ENCODE measurements at regions not wholly inside any gene's neighbourhood (a gene's known extent, or its start where the extent isn't known, plus 50 kb on each side); places are given as distances from the start of the nearest gene placed in this dataset.
"Not testable (repeated sequence)": the region's sequence is repeated elsewhere in the genome, so short reads cannot be mapped to it uniquely, and the experiment has no call there.

DNA sequence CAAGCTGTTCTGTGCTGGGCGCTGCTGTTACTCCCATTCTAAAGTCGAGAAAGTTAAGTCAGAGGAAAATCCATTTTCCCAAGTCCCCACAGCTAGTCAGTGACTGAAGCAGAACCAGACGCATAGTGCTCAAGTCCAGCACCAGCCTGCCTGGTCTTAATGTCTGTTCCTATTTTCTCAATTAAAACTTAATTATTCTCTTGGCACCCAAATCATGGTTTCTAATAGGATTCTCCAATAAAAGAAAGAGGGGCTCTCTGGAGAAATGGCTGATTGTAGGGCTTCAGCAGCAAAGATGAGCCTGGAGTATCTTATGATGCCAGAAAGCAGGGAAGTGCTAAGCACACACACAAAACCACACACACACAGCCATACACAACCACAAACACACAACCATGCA is 531.0 kb upstream of the SALL3 start:
- DNase-seq (ENCODE audit: low read depth): no peak

DNA sequence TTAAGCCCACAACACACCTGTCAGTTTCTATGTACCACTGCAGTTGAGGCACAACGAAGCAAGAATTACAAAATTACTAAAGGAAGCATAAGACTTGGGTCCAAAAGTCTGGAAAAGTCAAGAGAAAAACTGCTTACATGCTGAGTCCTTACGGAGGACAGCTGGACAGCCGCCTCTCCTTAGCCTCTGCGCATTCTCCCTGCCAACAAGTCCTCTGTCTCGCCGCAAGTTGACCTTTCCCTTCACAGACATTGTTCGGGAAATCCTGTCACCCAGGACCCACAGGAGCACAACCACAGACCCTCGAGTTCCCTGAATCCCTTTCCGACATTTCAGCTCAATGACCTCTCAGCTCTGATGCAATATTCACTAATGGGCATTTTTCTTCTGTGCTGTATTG is 525.4 kb upstream of the SALL3 start:
- no peak for DNase-seq (ENCODE audit: low read depth)

DNA sequence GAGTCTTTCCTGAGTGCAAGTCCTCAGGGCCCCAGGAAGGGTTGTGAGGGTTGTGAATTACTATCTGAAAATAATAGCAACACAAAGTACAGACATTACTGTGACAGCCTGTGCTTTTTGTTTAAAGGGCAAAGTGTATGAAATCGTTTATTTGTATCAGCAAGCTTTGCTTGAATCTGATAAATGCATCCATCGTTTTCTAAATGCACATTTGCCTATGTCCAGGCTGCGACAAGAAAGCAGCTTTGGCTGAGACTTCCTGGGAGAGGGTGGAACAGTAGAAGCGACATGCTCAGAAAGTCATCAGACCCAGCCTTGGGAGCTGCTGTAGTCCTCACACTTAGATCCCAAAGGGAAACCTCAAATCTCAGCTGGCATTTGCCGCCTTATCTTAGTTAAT is 524.2 kb upstream of the SALL3 start:
- DNase-seq (ENCODE audit: low read depth): no peak

DNA sequence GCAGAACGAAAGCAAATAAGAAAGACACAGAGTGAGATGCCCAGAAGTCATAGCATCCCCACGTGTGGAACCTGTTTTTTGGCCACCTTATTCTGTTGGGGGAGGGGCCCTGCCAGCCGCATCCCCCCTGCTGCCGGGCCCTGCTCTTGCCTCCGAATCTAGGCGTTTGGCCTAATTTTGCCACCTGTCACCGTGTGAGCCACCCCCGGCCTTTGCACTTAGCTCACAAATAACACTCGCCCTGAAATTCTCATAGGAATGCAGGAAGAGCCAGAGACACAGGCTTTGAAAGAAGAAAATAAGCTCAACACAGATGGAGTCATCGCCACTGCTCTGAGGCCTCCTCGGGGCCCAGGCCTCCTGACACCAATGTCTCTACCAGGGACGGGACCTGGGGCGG is 522.6 kb upstream of the SALL3 start:
- no peak for DNase-seq (ENCODE audit: low read depth)

DNA sequence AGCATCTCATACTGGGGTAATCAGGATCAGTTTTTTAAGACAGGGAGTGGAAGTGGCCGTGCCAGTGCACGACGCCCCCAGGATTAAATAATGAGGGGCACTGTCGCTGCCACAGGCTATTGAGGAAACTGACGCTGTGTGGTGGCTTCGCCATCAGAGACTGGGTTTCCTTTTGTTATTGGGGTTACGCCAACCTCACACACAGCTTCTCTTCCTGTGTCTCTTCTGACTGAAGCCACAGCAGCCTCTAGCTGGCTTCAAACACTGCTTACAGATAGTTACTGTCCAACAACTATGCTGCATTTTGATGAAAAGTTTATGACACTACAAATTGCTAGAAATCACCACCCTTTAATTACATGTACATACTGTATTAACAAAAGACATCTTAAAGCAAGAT is 521.9 kb upstream of the SALL3 start:
- DNase-seq (ENCODE audit: low read depth): no peak

DNA sequence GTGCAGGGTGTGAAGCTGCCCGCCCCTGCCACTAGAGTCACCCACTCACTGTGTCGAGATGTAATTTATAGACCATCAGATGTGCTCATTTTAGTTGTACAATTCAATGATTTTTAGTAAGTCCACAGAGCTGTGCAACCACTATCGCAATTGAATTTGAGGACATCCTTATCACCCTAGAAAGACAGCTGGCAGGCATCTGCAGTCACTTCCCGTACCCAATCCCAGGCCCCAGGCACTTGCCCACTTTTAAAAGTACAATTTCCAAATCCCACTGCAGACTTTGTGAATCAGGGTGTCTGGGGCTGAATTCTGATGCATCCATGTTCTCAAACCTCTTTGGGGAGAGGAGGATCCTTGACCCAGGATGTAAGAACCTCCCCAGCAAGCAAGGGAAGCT is 521.3 kb upstream of the SALL3 start:
- DNase-seq (ENCODE audit: low read depth): no peak

DNA sequence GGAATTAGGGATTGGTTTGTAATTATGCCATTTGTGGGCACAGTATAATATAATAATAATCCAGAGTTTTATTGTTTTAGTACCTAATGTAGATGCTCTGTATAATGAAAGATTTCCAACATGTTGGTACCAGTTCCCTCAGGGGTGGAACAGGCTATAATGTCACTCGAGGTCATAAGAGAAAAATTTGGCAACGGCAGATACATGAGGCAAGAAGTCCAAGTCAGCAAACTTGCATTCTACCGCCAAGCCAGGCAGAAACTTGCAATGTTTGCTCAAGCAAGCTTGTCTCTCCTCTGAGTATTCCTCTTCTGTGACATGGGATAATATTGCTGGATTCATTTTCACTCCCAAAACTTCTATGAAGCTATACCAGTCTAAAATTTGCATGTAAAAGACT is 520.0 kb upstream of the SALL3 start:
- no peak for DNase-seq (ENCODE audit: low read depth)

DNA sequence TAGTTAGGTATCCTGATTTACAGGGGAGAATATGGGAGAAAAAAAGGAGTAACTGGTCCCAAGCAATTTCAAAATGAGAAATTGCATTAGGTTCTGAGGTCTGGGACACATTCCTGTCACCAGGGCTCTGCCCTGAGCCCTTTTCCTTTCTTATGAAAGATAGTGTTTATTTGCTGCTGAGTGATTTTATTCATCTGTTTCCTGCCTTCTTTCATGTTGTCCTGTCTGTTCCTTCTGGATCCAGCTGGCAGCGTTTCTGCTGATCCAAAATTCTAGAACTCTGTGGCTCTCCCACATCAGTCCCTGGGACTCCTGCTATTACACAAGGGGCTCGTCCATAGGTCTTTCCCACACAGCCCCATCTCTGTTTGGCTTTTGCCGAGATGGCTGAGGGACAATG is 519.1 kb upstream of the SALL3 start:
- no peak for DNase-seq (ENCODE audit: low read depth)

DNA sequence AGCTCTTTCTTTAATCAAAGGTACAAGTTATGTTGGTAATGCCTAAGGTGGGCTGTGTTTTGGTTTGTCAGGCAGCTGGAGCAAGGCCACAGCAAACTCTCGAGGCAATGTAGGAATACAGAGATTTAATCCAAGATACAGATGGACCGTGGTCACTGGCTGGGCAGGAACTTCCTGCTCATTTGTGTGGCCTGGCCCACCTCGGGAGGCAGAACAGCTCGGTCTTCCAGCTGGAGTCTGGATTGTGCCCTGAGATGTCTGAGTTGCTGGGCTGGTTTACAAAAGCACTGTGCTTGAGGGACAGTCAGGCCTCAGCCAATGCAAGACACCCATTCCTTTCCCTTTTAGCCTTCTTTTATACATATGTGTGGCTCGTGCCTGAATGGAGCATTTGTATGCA is 506.1 kb upstream of the SALL3 start:
- no peak for DNase-seq (ENCODE audit: low read depth)

DNA sequence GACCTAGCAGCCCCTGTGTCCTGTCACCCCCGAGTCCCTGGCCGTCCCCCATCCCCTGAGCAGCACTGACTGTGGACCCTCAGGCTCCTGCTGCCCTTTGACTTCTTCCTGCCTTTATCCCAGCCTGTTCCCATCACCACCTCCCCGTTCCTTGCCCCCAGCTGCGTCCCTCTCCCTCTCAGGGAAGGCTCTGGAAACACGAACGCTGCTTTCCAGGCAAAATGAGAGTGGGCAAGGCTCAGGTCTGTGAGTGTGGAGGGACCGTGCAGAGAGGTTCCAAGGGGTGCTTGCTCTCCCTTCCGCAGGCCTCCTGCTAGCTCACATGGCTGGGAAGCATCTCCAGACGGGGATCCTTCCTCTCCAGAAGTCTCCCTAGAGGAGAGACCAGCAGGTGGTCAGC is 501.8 kb upstream of the SALL3 start:
- no peak for DNase-seq (ENCODE audit: low read depth)

DNA sequence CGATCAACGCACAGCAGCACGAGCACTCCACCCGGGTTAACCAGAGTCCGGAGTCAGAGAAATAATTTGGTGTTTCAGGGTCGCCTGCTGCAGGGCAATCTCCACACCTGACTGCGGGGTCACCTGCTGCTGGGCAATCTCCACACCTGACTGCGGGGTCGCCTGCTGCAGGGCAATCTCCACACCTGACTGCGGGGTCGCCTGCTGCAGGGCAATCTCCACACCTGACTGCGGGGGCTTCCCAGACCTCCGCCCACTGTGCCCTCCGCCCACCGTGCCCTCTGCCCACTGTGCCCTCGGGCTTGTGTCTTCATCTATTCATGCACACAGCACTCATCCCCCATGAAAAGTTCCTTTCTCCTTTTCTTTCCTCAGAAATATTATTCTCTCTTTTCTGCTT is 500.2 kb upstream of the SALL3 start:
- DNase-seq (ENCODE audit: low read depth): no peak

DNA sequence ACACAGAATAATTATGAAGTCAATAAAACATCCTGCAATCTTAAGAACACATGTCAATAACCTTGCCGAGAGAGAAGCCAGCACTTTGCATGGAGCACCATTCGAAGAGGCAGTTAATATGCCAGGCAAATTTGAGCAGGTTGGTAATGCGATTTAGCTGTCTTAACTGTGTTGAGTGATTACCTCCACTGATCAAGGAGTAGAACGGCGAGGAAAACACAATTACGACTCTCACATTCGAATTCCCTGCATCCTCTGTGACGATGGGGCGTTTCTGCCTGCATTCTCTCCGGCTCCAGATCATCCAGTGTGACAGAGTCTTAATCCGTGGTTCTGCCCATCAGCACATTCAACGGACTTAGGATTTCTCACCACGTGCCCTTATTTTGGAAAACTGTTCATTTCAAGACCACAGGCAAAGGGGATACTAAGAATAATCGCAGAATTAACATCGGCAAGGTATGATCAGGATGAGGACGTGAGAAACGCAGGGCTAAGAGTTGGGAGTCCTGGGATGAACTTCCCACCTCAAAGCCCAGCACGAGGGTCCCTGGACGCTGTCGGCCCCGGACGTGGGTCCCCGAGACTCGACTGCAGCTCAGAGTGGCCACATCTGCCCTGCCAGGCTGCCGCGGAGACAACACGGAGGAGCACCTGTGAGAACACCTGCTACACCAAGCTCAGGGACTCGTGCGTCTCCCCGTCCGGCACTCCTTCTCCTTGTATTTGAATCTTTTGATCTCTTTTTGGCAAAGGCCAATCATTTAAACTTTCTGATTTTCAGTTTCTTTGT is 499.2 kb upstream of the SALL3 start:
- no peak for DNase-seq (ENCODE audit: low read depth)

DNA sequence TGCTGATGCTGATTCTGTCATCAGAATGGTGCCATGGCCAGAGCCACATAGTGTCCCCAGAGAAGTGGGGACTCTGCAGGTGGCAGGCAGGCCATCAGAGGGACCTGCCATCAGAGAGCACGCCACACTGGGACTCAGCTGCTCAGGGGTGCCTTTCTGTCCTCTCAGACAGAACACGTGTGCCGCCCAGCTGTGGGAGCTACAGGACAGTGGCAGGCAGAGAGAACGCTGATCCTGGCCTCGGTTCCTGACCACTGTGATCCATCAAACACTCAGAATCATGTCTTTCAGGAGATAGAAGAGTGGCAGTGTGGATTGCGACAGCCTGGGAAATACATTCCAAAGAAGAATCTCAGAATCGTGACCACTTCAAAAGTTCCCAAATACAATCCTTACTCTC is 497.2 kb upstream of the SALL3 start:
- no peak for DNase-seq (ENCODE audit: low read depth)

DNA sequence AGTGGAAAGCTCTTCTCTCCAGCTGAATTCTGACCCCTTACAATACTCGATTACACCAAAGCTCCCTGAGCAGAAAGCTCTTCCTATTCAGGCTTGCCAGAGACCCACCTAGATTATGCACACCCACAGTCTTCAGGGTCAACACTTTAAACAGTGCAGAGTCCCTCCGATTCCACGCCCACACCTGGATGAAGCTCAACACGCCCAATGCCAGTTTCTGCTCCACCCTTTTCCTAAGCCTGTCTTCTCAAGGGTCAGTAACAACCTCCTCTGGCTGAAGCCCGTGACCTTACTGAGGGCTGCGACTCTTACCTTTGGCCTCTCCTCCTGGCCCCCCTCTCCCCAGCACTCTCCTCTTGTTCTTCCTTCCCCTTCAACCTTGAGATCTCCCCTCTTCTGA is 492.0 kb upstream of the SALL3 start:
- no peak for DNase-seq (ENCODE audit: low read depth)

DNA sequence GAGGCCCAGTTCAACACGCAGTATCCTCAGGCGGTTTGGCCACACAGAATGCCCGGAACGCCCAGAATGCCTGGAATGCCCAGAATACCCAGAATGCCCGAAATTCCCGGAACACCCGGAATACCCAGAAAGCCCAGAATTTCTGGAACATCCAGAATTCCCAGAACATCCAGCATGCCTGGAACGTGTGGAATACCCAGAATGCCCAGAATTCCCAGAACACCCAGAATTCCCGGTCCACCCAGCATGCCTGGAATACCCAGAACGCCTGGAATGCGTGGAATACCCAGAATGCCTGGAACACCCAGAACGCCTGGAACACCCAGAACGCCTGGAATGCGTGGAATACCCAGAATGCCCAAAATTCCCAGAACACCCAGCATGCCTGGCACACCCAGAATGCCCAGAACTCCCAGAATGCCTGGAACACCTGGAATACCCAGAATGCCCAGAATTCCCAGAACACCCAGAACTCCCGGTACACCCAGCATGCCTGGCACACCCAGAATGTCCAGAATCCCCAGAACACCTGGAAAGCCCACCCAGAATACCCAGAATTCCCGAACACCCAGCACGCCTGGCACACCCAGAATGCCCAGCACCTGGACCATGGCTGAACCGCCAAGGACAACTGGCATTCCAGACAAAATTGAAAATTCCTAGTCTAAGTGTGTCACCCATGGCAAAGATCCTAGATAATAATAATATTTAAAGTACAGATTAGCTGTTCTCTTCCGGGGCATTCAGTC is 487.4 kb upstream of the SALL3 start:
- no peak for DNase-seq (ENCODE audit: low read depth)

DNA sequence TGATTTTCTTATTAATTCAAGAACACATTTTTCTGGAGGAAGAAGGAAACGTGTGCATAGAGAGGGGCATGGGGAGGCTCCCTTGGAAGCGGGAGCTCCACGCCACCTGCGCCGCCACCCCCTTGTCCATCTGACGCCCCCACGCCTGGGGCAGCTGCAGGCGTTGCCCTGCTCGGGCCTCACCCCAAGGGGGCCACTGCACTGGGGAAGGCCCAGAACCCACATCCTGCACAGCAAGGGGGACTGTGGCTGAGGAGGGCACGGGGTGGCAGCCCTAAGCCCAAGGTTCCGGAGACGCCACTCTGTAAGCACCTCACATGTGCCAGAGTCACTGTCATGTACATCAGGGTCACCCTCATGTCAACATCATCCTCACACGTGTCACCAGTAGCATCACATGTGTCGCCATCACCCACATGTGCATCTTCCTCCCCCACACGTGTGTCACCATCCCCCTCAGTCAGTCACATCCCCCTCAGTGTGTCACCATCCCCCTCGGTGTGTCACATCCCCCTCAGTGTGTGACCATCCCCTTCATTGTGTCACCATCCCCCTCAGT is 486.7 kb upstream of the SALL3 start:
- DNase-seq (ENCODE audit: low read depth): no peak

DNA sequence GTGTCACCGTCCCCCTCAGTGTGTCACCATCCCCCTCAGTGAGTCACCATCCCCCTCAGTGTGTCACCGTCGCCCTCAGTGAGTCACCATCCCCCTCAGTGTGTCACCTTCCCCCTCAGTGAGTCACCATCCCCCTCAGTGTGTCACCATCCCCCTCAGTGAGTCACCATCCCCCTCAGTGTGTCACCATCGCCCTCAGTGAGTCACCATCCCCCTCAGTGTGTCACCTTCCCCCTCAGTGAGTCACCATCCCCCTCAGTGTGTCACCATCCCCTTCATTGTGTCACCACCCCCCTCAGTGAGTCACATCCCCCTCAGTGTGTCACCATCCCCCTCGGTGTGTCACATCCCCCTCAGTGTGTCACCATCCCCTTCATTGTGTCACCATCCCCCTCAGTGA is 486.1 kb upstream of the SALL3 start:
- DNase-seq (ENCODE audit: low read depth): not testable (repeated sequence)

DNA sequence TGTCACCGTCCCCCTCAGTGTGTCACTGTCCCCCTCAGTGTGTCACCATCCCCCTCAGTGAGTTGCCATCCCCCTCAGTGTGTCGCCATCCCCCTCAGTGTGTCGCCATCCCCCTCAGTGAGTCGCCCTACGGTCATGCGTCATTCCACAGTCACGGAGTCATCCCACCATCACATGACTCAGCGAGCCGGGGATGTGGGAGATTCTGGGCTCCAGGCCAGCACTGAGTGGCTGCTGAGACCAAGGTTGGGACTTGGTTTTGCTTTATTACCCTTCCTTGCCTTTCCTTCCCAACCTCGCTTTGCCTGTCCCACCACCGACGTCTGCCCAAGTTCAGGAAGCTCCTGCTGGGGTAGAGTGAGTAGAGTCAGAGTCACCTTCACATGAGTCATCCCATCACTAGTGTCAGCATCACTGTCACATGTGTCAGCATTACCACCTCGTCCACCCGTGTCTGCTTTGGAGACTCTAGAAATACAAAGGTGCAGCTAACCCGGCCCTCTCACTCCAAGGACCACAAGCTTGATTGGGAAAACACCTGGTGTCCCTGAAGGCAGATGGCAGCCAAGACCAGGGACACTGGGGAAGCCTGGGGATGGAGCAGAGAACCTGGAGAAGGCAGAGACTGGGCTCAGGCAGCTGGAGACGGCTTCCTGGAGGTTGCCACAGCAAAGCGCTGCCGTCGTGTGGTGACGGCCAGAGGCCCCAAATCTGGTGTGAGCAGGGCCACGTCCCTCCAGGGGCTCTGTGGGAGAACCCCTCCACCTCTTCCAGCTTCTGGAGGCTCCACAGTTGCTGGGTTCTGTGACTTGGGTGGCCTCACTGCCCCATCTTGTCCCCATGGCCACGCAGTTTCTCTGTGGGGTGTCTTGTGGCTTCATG is 485.2 kb upstream of the SALL3 start:
- peak; percentile 9 for DNase-seq (ENCODE audit: low read depth)

DNA sequence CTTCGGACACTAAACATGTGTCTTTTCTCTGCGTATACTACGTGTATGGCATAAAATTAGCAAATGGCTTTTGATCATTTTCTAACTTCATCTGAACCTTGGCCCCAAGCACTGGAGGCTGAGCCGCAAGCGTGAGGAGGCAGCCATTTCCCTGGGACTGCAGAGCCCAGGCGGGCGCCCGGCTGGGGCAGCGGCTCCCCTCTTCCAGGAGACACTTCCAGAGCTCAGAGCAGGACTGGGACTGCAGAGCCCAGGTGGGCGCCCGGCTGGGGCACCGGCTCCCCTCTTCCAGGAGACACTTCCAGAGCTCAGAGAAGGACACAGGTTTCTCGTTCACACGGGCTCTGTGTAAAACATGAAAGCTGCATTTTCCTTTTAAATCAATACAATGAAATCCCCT is 484.1 kb upstream of the SALL3 start:
- no peak for DNase-seq (ENCODE audit: low read depth)

DNA sequence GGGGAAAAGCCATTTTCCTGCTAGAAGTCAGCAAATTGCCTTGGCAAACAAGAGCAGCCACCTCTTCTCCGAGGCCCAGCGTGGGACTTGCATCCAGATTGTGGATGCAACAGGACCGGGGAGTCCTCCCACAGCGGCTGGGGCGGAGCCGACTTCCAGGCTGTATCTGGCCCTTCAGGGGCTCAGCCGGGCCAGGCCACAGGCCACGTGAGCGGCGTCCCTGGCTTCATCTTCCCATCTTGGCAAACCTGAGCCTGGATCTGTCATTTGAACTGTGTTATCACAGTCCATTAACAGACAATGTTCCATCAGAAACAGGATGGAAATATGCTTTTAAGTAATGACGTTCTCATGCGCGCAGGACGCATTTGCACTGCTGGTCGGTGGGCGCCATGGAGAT is 483.5 kb upstream of the SALL3 start:
- no peak for DNase-seq (ENCODE audit: low read depth)

DNA sequence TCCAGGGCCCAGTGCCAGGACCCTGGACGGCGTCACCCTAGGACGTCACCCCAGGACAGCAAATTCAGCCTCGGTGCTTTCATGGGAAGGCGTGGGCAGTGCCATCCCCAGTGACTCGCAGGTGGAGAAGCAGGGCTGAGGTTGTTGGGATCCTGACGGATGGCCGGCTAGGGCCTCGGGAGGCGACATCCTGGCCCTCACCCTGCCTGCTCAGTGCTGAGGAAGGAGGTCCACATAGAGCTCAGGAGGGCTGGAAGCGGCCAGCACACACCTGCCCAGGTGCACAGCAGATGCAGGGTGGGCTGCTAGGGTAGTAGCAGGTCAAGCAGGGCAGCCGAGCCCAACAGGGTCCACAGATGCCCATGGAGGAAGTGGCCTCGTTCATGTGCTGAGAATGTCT is 482.0 kb upstream of the SALL3 start:
- DNase-seq (ENCODE audit: low read depth): no peak

DNA sequence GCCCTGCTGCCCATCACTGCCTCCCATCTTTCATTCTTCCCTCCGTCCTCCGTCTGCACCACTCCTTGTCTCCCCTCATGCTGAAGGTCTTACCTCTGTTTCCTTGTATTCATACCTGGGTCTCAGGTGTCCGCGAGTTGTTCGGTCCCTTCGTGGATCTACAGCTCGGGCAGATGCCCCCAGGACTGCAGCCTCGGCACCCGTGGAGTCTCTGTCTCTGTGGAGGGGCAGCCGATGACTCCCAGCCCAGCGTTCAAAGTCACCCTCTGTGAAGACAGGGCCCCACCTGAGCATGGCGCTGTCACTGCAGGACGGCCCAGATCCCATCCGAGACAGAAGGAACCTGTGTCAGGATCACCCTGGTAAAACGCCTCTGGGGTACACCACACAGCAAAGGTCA is 480.0 kb upstream of the SALL3 start:
- no peak for DNase-seq (ENCODE audit: low read depth)

All from M059J (cell line).